Body of pancreas (tissue), 4 donors: ENCODE measurements at regions not wholly inside any gene's neighbourhood (a gene's known extent, or its start where the extent isn't known, plus 50 kb on each side); places are given as distances from the start of the nearest gene placed in this dataset.

Source experiments
- POLR2A ChIP-seq, 3 donors: fragments of 450-650 bp; IDR thresholded peaks; one replicate each; pipeline ENCODE4 v1.6.1; 2016; ENCODE audit warnings: antibody characterized with exemption in 3 of 3, mild to moderate bottlenecking in 2 of 3
- TF ChIP-seq, protein P1 (sequence below), 7 experiments: fragments of 450-650 bp in 4 of 7; fragments of 200-600 bp in 3 of 7; sonication (generic) in 3 of 7; IDR thresholded peaks; one replicate each; pipeline ENCODE4 v1.5.1; 2016 to 2019; ENCODE audit warnings: antibody characterized with exemption in 7 of 7

DNA sequence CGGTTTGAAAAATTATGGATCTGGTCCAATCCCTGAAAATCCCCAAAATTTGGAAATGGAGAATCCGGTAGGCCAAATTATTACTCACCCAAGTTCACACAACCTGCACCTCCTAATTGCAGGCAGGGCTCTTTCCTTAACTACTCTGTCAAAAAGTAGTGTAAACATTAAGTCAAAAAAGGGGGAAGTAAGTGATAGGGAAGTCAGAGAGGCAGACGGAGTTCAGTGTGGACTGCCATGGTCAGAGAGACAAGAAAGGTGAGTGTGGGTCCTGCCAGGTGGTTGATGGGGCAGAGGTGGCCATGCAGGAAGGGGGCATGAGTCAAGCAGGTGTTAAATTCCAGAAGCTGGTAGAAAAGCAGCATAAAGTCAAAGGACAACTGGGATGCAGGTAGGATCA, 83.5 kb upstream of the CALM2 start:
- TF ChIP-seq, protein P1, sequence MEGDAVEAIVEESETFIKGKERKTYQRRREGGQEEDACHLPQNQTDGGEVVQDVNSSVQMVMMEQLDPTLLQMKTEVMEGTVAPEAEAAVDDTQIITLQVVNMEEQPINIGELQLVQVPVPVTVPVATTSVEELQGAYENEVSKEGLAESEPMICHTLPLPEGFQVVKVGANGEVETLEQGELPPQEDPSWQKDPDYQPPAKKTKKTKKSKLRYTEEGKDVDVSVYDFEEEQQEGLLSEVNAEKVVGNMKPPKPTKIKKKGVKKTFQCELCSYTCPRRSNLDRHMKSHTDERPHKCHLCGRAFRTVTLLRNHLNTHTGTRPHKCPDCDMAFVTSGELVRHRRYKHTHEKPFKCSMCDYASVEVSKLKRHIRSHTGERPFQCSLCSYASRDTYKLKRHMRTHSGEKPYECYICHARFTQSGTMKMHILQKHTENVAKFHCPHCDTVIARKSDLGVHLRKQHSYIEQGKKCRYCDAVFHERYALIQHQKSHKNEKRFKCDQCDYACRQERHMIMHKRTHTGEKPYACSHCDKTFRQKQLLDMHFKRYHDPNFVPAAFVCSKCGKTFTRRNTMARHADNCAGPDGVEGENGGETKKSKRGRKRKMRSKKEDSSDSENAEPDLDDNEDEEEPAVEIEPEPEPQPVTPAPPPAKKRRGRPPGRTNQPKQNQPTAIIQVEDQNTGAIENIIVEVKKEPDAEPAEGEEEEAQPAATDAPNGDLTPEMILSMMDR (IDR thresholded peaks at IDR 0.05), result no peak
- no peak for TF ChIP-seq POLR2A (IDR thresholded peaks at IDR 0.05)
